ENCODE measurements at regions not wholly inside any gene's neighbourhood (a gene's known extent, or its start where the extent isn't known, plus 50 kb on each side); places are given as distances from the start of the nearest gene placed in this dataset.

DNA sequence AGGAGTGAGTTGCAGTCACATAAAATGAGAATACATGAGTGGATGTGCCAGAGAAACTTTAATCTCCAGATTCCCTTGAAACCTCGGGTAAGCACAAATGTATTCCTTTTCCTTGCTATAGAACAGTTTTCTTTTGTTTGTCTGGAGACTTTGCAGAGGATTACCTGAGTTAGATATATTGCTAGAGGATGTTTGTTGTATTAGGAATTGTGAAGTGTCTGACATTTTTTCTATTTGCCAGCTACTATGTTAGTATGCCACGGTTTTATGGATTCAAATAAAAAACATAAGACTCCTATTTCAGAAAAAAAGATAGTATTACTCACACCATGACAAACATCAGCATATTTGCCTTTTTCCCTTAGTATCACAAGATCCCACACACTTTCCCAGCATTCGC is 844.9 kb upstream of the SLITRK5 start:
- TF ChIP-seq, protein P1, sequence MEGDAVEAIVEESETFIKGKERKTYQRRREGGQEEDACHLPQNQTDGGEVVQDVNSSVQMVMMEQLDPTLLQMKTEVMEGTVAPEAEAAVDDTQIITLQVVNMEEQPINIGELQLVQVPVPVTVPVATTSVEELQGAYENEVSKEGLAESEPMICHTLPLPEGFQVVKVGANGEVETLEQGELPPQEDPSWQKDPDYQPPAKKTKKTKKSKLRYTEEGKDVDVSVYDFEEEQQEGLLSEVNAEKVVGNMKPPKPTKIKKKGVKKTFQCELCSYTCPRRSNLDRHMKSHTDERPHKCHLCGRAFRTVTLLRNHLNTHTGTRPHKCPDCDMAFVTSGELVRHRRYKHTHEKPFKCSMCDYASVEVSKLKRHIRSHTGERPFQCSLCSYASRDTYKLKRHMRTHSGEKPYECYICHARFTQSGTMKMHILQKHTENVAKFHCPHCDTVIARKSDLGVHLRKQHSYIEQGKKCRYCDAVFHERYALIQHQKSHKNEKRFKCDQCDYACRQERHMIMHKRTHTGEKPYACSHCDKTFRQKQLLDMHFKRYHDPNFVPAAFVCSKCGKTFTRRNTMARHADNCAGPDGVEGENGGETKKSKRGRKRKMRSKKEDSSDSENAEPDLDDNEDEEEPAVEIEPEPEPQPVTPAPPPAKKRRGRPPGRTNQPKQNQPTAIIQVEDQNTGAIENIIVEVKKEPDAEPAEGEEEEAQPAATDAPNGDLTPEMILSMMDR (IDR thresholded peaks at IDR 0.05; ENCODE audit: low read length), result no peak
- no peak for TF ChIP-seq EZH2 (IDR thresholded peaks at IDR 0.05; ENCODE audit: borderline replicate concordance, low read length)

Measured in OCI-LY1 (cell line).